HFF-Myc (cell line): ENCODE measurements at regions not wholly inside any gene's neighbourhood (a gene's known extent, or its start where the extent isn't known, plus 50 kb on each side); places are given as distances from the start of the nearest gene placed in this dataset.
"Not testable (repeated sequence)": the region's sequence is repeated elsewhere in the genome, so short reads cannot be mapped to it uniquely, and the experiment has no call there.

ENCODE experiments used
- DNase-seq: peaks from one replicate; pipeline ENCODE4 v3.0.0-alpha.2; 2011; ENCODE audit warnings: low read depth; ENCODE audit errors: extremely low read depth
- H3K4me3 ChIP-seq: replicated peaks from 2 replicates; pipeline ENCODE4 v1.5.1; 2011; ENCODE audit warnings: low read depth, mild to moderate bottlenecking, control low read depth, low read length
- TF ChIP-seq, protein P1 (sequence below): IDR thresholded peaks from 2 replicates; pipeline ENCODE4 v1.5.1; 2012; ENCODE audit warnings: mild to moderate bottlenecking, low read depth, low read length, control low read depth; ENCODE audit errors: missing control alignments

DNA sequence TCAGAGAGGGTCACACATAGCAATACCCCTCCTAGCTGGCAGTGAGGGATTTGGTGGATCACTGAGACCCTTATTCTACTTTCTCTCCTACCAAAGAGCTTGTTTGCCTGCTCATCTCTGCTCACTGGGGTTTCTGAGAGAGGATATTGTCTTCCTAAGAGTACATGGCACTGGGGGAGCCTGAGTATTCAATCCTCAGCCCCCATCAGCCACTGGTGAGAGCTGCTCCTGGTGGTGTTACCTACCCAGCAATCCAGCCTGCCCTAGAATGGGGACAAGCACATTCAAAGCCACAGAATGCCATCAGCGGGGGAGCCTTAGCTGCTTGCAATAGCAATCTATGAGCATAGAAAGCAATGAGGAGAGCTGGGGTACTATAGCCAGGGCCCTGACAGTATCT is 281.1 kb downstream of the WDR11 start:
- no peak overlapping the region for H3K4me3 ChIP-seq
- TF ChIP-seq, protein P1, sequence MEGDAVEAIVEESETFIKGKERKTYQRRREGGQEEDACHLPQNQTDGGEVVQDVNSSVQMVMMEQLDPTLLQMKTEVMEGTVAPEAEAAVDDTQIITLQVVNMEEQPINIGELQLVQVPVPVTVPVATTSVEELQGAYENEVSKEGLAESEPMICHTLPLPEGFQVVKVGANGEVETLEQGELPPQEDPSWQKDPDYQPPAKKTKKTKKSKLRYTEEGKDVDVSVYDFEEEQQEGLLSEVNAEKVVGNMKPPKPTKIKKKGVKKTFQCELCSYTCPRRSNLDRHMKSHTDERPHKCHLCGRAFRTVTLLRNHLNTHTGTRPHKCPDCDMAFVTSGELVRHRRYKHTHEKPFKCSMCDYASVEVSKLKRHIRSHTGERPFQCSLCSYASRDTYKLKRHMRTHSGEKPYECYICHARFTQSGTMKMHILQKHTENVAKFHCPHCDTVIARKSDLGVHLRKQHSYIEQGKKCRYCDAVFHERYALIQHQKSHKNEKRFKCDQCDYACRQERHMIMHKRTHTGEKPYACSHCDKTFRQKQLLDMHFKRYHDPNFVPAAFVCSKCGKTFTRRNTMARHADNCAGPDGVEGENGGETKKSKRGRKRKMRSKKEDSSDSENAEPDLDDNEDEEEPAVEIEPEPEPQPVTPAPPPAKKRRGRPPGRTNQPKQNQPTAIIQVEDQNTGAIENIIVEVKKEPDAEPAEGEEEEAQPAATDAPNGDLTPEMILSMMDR = no peak
- no peak for DNase-seq

DNA sequence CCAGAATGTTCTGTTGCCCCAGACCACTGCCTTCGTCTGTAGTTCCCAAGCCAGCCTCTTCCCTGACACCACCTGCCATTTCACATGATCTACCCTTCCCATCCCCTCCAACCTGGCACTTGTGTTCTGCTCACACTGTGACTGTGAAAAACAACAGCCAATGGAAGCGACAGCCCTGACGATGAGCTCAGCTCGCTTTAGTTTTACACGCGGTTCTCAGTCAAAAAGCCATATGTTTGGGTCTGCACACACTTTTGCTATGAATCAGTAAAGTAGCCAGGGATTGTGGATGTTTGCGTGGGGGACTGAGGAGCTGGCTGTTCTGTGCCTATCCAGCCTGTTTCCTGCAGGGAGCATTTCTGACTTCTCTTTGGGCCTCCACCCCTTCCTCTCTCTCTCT is 282.7 kb downstream of the WDR11 start:
- DNase-seq = no peak
- TF ChIP-seq, protein P1 = no peak
- no peak overlapping the region for H3K4me3 ChIP-seq

DNA sequence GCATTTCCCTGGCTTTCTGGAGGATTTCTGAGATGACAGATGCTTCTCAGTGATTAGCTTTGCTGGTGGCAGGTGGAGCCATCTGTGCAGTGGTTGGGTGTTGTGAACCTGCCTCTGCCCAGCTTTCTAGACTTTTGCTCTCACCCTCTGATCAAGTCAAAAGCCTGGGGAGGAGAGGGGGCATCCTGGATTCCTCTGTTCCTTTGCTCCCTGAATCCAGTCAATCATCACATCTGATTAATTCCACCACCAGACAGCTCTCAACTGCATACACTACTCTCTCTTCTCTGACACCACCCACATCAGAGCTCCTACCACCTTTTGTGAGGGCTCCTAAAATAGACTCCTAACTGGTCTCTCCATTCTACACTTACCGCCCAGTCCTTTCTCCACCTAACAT is 283.5 kb downstream of the WDR11 start:
- TF ChIP-seq, protein P1 = no peak
- H3K4me3 ChIP-seq = no peak overlapping the region
- no peak for DNase-seq

DNA sequence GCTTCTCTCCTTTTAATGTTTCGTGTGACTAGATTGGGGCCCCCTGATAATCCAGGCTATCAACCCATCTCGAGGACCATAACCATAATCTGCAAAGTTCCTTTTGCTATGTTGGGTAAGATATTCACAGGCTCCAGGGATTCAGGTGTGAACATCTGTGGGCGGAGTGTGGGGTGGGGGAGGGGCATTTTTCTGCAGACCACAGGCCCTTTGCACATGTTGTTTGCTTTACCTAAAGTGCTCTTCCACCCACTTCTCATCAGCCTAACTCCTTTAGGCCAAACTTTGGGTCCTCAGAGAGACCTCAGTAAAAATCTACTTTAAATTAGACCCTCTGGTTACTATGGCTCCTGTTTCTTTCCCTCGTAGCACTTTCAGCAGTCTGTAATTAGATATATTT is 284.4 kb downstream of the WDR11 start:
- no peak for DNase-seq
- TF ChIP-seq, protein P1 = no peak
- H3K4me3 ChIP-seq = no peak overlapping the region

DNA sequence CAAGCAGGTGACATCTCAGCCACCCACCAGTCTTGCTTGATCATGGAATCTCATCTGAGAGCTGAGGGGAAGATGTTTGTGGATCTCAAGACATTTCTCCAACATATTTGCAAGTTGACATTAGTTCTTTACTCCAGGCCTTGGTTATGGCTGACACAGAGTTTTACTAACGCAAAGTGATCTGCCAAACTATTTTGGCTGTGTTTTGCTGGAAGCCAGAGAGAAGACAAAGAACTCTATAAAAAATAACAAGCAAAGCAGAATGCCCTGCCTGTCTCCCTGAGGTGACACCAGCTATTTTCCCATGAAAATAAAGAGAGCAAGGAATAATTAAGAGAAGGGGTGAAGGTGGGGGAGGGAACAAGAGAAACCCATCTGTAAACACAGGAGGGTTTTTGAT is 286.4 kb downstream of the WDR11 start:
- DNase-seq = no peak
- TF ChIP-seq, protein P1 = no peak
- no peak overlapping the region for H3K4me3 ChIP-seq

DNA sequence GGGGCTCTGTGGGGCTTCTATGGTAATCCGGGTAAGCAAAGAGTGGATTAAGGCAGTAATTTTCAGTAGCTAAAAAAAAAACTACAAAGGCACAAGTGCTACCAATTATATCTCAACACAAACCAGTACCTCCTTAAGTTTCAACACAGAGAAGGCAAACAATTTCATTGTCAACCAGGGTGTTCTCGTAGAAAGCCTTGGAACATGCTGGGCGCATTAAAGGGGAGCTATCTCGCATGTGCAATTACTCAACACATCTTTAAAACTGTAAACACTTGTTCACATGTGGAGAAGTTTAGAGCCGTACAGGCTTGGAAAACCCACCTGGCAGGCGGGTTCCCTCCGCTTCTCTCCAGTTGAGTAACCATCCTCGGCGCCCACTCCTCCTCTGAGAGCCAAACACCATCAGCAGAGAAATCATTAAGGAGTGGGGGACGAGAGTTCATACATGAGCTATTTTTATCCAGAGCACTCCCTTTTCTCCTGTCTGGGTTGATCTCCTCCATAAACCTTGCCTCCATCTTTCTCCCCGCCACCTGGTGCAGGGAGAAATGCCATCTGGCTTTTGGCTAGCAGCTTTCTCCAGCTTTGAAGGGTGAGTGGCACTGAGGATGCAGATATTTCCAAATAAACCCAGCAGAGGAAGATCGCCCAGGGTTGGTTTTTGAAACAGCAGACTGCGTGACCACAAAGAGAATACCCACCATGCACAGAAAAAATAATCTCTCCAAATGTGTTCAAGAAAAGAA is 287.1 kb downstream of the WDR11 start:
- TF ChIP-seq, protein P1 = no peak
- no peak overlapping the region for H3K4me3 ChIP-seq
- DNase-seq = no peak

DNA sequence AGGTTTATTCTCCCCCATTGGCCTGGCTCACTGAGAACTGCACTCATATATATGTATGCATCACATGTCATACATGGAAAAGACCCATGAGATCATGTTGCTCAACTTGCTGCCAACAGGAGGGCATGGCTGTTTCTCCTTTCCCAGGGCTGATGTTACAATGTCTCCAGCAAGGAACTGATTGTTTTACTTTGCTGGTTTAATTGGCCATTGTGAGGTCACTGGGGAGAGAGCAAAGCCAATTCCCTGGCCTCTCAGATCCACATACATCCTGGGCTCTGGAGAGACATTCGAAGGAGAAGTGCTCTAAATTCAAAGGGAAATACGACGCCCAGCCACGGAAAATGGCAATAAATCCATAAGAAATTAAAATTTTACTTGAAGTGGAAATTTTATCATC is 287.8 kb downstream of the WDR11 start:
- no peak for DNase-seq
- TF ChIP-seq, protein P1 = no peak
- no peak overlapping the region for H3K4me3 ChIP-seq

DNA sequence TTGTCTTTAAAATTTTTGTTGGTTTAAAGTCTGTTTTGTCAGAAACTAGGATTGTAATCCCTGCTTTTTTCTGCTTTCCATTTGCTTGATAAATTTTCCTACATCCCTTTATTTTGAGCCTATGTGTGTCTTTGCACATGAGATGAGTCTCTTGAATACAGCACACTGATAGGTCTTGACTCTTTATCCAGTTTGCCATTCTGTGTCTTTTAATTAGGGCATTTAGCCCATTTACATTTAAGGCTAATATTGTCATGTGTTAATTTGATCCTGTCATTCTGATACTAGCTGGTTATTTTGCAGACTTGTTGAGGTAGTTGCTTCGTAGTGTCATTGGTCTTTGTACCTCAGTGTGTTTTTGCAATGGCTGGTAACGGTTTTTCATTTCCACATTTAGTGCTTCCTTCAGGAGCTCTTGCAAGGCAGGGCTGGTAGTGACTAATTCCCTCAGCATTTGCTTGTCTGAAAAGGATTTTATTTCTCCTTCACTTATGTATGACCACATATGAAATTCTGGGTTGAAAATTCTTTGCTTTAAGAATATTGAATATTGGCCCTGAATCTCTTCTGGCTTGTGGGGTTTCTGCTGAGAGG is 294.7 kb downstream of the WDR11 start:
- not testable (repeated sequence) for H3K4me3 ChIP-seq, DNase-seq
